Right ventricle myocardium inferior (tissue), 1 donor: ENCODE measurements at regions not wholly inside any gene's neighbourhood (a gene's known extent, or its start where the extent isn't known, plus 50 kb on each side); places are given as distances from the start of the nearest gene placed in this dataset.

Source experiments
- ATAC-seq: fragments of 200-7000 bp; cut with Tn5 transposase; one replicate; pipeline ENCODE4 v1.9.1; 2020; ENCODE audit warnings: mild to moderate bottlenecking, moderate library complexity
- DNase-seq: peaks from one replicate; pipeline ENCODE4 v3.0.0; 2021; ENCODE audit errors: missing footprints
- intact Hi-C: fragments of 100-400 bp; cut with DNase I; formaldehyde crosslinking; loops from one replicate; pipeline ENCODE4 v1.11.0; 2022
- donor health status: DM: no; HTN: yes; CAD: no; lungs with severe emphysema.

GRCh38 chr2:220858101-220858500, 714.0 kb downstream of the EPHA4 start:
- DNase-seq, result no peak
- intact Hi-C loops, result no loop called here
- no peak for ATAC-seq

- intact Hi-C loops, result no loop called here
- DNase-seq, result no peak
- ATAC-seq, result no peak
These were observed 700.2 kb downstream of the EPHA4 start for GRCh38 chr2:220871909-220872308.

DNA sequence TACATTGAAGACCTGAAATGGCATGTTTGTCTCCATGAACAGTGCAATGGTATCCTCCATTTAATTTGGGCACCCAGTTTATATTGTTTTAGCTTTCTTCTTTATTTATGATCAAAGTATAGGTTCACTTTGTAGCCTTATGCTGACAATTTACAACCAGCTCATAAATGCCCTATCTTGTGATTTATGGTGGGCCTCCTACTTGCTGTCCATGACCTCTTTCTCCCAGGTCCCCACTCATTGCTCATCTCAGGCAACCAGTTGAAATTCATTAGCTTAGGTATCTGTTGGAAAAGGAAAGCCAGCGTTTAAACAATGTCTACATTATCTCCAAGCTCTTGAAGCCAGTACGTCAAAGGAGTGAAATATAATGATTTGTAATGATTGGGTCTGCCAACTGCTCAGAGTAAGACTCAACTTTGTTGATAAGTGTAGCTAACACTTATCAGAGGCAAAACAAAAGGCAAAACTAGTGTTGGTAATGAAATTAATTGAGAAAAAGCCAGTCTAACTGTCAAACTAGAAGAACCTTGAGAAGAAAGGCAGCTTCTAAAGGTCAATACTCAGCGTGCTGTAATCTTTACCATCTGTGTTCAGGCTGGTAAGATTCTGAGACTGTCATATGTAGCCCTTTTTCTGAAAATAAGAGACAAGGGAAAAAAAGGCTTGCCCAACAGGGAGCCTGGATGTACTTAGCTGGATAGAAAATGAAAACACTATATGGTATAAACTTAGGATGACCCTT, 695.9 kb downstream of the EPHA4 start:
- intact Hi-C loops, result no loop called here
- no peak for ATAC-seq
- DNase-seq, result no peak

DNA sequence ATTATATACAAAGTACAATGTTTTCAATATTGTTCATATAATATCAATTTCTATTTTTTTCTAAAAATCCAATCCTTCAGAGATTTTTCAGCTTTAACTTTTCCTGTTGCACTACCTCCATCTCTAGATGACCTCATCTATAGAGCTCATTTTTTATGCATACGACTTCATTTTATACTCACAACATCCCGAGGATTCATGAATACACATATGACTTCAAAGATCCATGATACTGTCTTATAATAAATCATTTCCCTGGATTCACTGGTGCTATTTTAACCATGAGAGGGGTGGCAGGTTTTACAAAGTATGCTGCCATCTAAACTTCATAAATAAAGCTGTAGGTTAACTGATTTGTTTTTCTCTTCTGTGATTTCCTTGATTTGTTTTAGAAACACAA, 694.6 kb downstream of the EPHA4 start:
- DNase-seq (no peak), ATAC-seq (no peak)
- intact Hi-C loops, result no loop called here

DNA sequence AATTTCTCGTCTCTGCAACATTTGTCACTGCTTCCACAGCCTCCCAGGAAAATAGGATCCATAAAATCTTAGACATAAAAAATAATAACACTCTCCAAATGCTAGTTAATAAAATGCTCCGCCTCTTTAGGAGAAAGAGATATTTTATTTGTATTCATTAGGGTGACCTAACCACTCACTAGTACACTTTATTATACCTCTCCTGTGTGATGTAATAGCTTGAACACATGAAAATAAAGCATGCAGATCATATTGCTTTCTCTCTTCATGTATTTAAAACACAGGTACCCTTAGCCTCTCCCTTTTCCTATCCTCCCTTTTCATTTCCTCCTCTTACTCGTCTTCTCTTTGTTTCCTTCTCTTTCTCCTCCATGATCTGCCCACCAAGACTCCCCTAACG, 694.2 kb downstream of the EPHA4 start:
- DNase-seq, result no peak
- no peak for ATAC-seq
- intact Hi-C loops, result no loop called here

DNA sequence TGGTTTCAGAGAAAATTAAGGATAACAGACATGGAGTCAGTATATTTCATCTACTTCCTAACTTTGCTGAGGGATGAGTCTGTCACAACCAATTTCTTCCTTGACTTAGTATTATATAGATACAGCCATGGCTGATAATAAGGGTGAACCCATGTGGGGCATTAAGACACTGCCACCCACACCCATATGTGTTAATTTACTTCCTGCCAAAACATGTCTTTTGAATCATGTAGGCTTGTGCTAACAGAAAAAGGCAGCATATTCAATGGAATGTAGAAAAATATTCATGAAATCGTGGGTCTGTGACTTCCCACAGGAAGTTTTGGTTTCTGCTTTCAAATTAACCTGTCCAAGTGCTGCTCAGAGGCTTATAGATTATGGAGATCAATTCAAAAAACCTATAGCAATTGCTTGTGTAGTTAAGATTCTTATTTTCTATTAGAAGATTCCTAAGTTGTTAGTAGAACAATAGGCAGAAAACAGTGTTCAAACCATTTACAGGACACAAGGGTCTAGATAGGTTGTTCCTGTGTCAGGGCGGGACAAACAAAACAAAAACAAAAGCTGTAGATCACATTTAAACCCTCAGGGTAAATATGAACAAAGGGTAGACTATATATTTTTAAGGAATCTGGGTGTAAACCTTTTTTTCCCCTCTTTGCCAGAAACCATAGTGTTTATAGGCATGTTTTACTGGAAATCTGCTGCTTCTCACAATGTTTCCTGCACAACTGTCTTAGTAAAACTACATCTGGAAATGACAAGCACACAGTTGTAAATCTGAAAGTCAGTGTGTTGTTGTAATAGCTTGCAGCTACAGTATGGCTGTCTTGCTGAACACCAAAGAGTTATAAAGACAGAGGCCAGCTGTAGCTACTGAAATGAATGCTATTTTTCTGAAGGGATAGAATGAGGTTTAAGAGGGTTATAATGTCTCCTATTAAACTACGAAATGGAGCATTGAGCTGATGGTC, 691.2 kb downstream of the EPHA4 start:
- no peak for ATAC-seq
- DNase-seq, result no peak
- intact Hi-C loops, result no loop called here

- intact Hi-C loops, result no loop called here
- ATAC-seq, result no peak
These were observed 689.6 kb downstream of the EPHA4 start for GRCh38 chr2:220882507-220882906.

GRCh38 chr2:220885593-220885992, 686.5 kb downstream of the EPHA4 start:
- intact Hi-C loops, result no loop called here
- DNase-seq (no peak), ATAC-seq (no peak)

More at GRCh38 chr2:220882507-220882906, 689.6 kb downstream of the EPHA4 start:
- no peak for DNase-seq

GRCh38 chr2:220887271-220887870, 684.7 kb downstream of the EPHA4 start:
- intact Hi-C loops, result no loop called here
- DNase-seq (no peak), ATAC-seq (no peak)

- no peak for ATAC-seq
- DNase-seq, result no peak
- intact Hi-C loops, result no loop called here
These were observed 684.2 kb downstream of the EPHA4 start for GRCh38 chr2:220887876-220888275.

DNA sequence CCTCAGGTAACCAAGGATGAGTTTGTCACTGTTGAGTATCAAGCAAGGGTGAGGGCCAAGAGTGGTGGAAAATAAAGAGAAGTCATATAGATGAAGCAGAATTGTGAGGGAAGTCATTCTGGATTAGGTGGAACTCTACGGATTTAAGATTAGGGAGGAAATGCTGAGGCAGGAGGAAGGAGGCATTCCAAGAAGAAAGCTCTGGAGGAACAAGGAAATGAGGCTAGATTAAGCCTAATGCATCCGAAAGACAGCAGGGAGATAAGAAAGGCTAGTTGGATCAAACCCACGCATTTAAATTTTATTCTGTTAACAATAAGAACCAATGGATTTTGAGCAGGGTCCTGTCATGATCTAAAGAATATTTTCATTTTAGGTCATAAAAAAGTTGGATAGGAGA, 681.2 kb downstream of the EPHA4 start:
- no peak for DNase-seq
- intact Hi-C loops, result no loop called here
- ATAC-seq, result no peak

- no peak for DNase-seq
- intact Hi-C loops, result no loop called here
- no peak for ATAC-seq
These were observed 680.7 kb downstream of the EPHA4 start for GRCh38 chr2:220891405-220891804.

DNA sequence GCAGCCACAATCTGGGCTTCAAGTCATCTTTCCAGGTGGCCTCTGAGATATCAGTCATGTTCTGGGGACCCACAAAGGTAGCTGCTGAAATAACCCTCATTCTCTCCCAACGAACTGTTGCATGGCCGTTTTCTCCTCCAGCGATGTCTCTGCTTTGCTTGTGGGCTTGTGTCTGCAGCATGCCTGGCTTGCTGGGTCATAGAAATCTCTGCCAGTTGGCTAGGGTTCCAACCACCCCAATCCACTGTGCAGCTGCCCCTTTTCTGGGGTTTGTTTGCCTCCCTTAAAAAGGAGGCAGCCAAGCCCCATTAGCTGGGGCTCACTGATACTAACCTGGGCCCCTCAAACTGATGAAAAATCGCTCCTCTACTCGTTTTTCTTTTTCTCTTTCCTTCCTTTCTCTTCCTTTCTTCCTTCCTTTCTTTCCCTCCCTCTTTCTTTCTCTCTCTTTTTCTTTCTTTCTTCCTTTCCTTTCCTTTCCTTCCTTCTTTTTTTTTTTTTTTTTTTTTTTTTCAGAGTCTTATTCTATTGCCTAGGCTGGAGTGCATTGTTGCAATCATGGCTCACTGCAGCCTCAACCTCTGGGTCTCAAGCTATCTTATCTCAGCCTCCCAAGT, 680.0 kb downstream of the EPHA4 start:
- DNase-seq, result no peak
- ATAC-seq, result no peak
- intact Hi-C loops, result no loop called here

GRCh38 chr2:220893411-220893810, 678.7 kb downstream of the EPHA4 start:
- ATAC-seq (no peak), DNase-seq (no peak)
- intact Hi-C loops, result no loop called here

- DNase-seq (no peak), ATAC-seq (no peak)
- intact Hi-C loops, result no loop called here
These were observed 678.0 kb downstream of the EPHA4 start for GRCh38 chr2:220894069-220894468.

GRCh38 chr2:220899492-220899891, 672.6 kb downstream of the EPHA4 start:
- peak; percentile 46 for ATAC-seq

GRCh38 chr2:220904015-220904414, 668.1 kb downstream of the EPHA4 start:
- intact Hi-C loops, result no loop called here
- no peak for ATAC-seq
- no peak for DNase-seq

More at GRCh38 chr2:220899492-220899891, 672.6 kb downstream of the EPHA4 start:
- intact Hi-C loops, result no loop called here
- no peak for DNase-seq

- intact Hi-C loops, result no loop called here
- ATAC-seq (no peak), DNase-seq (no peak)
These were observed 658.7 kb downstream of the EPHA4 start for GRCh38 chr2:220913384-220913783.

DNA sequence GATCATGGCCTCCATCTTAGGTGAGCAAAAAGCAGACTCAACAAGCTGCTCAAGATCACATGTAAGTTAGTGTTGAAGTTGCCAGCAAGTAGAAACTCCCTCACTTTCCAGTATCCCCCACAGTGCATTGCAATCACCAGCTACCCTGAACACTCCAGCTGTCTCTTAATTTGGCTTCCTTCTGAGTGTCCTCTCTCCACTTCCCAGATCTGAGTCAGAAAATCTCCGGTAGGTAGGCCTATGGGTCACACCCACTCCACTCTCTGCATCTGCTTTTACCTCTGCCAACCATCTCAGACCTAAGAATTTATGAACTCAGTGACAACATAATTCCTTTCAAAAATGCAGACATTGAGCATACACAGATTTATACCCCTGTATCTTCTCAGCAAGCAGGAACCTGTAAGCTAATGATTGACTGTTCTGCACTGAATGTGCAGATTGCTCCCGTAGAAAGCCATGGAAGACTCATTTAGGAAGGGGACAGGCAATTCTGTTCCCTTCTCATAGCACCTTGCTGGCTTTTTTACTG, 656.9 kb downstream of the EPHA4 start:
- ATAC-seq (no peak), DNase-seq (no peak)
- intact Hi-C loops, result no loop called here
